GM18868 (cell line): ENCODE measurements at regions not wholly inside any gene's neighbourhood (a gene's known extent, or its start where the extent isn't known, plus 50 kb on each side); places are given as distances from the start of the nearest gene placed in this dataset.
"Not testable (repeated sequence)": the region's sequence is repeated elsewhere in the genome, so short reads cannot be mapped to it uniquely, and the experiment has no call there.

Source experiments
- ATAC-seq: cut with Tn5 transposase; IDR thresholded peaks from one replicate; pipeline ENCODE4 v1.9.1; 2021; ENCODE audit warnings: mild to moderate bottlenecking, moderate library complexity; ENCODE audit not compliant: unreplicated experiment

GRCh38 chr3:84175449-84175848 is 783.3 kb upstream of the CADM2 start:
- no peak for ATAC-seq

- ATAC-seq = no peak
These were observed 773.9 kb upstream of the CADM2 start for GRCh38 chr3:84184937-84185336.

DNA sequence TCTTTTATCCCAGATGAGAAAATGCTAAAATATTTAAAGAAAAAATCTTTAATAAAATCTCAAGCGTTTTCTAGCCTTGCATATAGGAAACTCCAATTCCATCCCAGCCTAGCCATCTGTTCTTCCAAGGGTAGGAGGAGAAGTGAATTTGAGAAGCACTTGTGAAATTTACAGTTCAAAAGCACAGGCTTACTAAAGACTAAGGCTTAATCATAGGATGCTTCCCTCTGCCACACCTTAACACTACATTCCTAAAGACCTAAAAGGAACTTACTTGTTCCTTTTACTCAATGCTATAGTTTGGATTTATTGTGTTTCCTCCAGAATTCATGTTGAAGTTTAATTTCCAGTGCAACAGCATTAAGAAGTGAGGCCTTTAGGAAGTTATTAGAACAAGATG is 764.8 kb upstream of the CADM2 start:
- no peak for ATAC-seq

DNA sequence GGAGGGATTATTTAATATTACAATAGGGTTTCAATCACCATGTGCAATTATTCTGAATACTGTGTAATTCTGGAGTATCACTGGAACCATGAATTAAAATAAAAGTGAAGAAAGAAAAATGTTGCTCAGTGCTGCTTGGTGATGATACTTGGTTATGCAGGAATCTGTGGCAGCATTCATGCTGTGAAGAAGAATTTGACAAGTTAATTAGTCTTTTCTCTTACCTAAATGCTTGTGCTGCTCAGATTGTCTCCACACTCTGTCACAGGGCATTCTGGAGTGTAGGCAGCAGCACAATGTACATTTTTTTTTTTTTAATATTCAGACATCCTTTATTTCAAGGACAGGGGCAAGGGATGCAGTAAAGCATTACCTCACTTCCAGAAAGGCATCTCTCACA is 749.3 kb upstream of the CADM2 start:
- ATAC-seq = no peak

DNA sequence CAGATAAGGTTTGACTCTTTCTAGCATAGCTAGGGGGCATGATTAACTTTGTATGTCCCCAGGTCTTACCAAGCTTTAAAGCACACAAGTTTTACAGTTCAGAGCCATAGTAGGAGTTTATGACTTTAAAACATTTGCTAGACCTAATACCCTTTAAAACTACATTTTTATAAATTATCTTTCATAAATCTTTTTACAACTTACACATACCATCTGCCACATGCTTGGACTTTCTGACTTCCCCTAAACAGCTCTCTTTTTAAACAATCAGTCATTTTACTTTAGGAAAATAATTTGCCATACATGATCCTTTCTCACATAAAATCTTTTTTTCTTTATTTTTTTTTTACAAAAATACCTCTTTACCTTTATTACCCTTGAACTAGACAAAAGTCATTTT is 735.3 kb upstream of the CADM2 start:
- ATAC-seq = no peak

DNA sequence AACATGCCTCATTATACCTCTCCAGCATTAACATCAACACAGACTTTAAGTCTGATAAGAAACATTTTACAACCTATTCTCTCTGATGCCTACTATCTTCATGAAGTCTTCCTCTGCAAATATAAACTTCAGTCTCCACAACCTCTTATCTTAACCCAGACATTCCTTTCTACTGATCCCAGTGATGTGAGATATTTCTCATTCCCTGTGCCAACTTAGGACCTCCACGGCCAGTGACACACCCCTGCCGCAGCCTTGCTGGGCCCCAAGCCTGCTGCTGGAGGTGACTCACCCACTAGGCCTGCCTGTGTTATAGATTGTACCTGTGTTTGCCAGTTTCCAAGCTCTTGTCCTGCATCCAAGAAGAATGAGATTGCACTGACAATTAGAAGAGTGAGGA is 734.5 kb upstream of the CADM2 start:
- no peak for ATAC-seq

DNA sequence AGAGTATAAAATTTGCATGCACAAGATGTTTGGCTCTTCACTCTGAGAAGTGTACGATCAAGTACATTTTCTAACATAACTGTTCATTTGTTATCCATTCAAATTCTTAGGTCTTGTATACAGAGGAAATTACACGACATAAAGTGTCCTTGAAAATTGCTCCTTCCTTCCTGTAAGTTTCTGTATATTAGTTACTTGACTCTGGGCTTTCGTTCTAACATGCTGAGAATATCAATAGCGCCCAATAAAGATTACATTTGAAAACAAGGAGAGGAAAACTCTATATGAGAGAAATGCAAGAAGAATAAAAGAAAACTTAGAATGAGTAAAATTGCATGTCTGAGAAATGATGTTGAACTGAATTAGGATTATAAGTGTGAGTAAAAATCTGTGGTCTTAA is 722.5 kb upstream of the CADM2 start:
- ATAC-seq = no peak

- no peak for ATAC-seq
These were observed 713.0 kb upstream of the CADM2 start for GRCh38 chr3:84245789-84246188.

DNA sequence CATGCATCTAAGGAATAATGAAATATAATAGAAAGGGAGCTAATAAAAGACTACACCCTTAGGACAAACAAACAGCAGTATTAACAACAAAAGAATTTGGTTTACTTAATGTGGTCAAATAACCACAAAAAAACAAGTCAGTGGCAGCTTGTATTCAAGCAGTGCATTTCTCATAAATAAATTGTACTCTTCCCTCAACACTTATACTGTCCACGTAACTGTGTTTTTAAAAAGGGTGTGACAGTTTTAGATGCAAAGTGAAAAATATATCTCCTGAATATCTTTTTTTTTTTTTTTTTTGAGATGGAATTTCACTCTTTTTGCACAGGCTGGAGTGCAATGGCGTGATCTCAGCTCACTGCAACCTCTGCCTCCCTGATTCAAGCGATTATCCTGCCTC is 698.2 kb upstream of the CADM2 start:
- ATAC-seq = no peak

GRCh38 chr3:84265768-84266167 is 693.0 kb upstream of the CADM2 start:
- no peak for ATAC-seq

DNA sequence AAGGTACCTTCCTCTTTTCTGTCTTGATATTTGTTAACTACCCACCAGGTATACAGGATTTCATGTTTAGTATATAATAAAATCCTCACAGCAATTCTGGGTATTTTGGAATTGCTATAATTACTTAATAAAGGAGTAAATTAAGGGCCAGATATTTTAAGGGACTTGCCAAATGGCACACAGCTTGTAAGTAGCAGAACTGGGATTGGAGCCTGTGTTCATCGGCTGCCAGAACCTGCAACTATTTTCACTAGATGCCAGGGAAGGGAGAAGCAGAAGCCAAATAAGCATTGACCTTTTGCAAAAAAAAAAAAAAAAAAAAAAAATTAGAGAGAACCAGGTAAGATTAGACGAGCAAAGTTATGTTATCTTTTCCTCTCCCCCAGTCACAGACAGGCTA is 683.3 kb upstream of the CADM2 start:
- no peak for ATAC-seq

DNA sequence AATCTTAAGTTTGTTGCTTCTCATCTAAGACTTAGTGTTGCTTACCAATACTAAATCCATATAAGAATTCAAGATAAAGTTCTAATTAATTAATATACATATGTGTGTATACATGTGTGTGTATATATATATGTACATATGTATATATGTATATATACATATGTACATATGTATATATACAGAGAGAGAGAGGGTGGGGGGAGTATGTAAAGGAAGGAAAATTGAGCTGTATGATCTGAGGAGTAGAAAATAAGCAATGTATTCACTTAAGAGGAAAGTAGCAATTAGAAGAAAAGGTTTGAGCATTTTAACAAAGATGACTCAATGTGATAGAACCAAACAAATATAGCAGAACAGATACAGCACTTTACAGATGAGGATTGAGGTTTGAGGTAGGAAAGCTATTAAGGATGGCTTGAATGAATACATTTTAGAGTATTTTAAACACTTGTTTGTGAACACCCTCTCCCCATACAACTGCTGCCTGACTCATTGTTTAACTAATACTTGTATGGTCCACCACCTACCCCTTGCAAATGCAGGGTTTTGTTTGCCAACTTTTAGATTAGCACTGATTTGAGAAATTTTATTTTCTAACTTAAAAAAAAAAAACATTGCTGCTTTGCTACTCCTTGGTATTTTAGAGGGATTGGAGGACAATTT is 681.1 kb upstream of the CADM2 start:
- no peak for ATAC-seq

DNA sequence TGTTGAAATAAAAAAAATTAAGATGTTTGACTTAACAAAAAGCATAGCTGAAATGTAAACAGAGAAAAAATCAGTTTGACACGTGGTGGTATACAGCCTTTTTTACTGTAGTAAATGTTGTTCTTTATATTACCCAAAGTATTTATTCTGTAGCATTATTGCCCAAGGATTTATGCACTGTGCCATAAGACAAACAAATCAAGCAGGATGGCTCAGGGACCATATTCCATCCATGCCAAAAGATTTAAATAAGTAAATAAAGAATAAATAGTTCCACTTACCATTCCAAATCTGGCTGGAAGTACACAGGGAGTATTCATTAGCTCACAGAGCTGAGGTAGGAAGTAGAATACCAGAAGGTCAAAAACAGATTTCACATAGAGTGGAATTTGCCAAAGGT is 666.7 kb upstream of the CADM2 start:
- no peak for ATAC-seq

GRCh38 chr3:84299329-84299728 is 659.5 kb upstream of the CADM2 start:
- ATAC-seq = no peak

GRCh38 chr3:84304214-84304613 is 654.6 kb upstream of the CADM2 start:
- no peak for ATAC-seq

GRCh38 chr3:84307339-84307738 is 651.5 kb upstream of the CADM2 start:
- no peak for ATAC-seq

DNA sequence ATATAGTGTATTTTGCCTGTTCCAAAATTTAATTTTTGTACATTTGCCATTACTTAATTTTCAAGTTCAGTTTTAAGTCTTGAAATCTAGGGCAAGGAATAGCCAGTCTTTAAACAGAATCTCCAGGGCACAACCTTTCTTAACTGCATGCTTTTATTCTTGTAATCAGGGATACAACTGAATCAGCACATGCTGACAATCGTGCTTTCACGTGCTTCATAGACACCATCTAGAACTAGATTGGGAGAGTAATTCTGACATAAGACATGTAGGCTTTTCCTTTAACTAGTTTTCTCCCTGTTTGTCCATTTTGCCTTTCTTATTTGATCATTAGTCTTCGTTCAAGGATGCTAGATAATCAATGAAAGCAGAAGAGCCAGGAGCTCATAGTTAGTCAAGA is 650.4 kb upstream of the CADM2 start:
- ATAC-seq = no peak

DNA sequence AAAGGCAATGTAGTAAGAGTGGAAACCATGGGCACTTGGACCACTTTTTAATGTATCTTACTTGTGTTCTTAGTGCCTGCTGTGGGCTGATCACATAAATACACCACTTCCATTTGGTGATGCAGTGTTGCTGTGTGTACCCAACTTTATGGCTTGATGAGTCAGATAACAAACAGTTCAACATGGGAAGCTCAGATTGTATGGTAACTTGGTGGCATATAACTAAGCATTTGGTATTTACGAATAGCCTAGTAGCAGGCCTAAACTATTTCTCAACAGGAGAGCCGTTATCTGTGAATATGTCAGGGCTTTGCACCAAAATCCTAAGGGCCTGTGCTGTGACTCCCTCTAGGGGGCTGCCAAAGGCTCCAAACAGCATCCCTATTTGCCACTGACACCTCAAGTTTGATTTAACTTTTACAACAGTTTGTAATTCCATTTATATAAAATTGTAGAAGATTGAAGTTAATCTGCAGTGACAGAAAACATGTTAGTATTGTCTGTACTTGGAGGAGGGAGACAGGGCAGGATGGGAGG is 640.4 kb upstream of the CADM2 start:
- no peak for ATAC-seq

GRCh38 chr3:84365563-84366278 is 593.1 kb upstream of the CADM2 start:
- not testable (repeated sequence) for ATAC-seq
